ENCODE measurements at regions not wholly inside any gene's neighbourhood (a gene's known extent, or its start where the extent isn't known, plus 50 kb on each side); places are given as distances from the start of the nearest gene placed in this dataset.

DNA sequence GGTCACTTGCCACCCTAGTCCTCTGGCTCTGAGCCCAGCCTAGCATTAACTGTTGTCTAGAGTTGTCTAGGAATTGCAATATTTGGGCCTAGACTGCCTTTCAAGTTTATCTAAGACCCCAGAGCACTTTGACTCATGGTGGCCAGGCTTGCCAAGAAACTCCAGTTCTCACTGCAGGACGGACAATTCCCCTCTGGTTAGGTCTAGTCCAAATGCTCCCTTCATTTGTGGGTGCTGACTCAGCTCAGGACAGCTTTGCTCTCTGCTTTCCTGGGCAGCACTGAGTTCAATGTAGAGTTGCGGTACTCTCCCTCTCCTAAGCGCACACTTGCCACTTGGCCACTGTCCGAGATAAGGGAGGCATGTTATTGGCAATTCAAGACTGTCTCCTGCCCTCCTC lies 619.4 kb downstream of the TLE1 start:
- TF ChIP-seq CTCF (conservative IDR thresholded peaks at IDR 0.05; ENCODE audit: low read length) (no peak), EZH2phosphoT487 (IDR thresholded peaks at IDR 0.05; ENCODE audit: borderline replicate concordance) (no peak)

Measured in Loucy (cell line).